ENCODE measurements at regions not wholly inside any gene's neighbourhood (a gene's known extent, or its start where the extent isn't known, plus 50 kb on each side); places are given as distances from the start of the nearest gene placed in this dataset.
"Not testable (repeated sequence)": the region's sequence is repeated elsewhere in the genome, so short reads cannot be mapped to it uniquely, and the experiment has no call there.

DNA sequence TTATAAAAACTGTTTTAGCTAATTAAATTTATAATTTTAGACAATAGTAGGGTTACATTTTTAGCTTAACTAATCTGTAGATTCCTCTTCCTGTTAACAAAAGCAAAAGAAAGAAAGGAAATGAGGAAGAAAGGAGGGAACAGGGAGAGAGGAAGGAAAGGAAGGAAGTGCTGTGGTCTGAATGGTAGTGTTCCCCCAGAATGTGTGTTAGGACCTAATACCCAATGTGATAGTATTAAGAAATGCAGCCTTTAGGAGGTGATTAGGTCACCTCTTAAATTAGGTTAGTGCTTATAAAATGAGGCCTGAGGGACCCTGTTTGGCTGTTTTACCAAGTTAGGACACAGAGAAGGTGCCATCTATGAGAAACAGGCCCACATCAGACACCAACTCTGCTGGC lies 136.9 kb upstream of the SAMSN1 start:
- DNase-seq (ENCODE audit: low spot score): no peak

DNA sequence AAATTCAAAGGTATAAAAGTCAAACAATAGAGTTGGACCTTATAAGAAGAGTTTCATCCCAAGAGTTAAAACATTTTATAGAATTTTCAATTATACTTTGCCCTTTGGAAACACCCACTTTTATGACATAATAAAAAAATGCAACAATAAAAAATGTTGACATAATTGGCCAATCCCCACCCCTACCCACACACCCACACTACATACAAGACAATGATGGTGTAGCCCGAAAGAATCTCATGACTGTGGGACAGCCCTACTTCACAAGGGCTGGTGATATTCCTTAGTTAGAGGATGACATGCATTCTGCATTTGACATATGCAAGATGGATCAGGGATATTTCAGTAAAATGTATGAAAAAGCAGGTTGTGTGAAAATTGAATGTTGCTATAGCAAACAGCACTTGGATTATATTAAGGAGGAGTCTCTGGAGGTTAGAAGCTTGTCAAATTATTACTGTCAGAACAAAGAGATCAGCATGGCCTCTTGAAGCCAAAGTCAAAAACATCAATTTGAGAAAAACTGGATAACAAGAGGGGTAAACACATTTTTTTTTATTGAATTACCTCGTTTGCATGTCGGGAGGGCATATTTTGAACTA lies 133.0 kb upstream of the SAMSN1 start:
- no peak for DNase-seq (ENCODE audit: low spot score)

DNA sequence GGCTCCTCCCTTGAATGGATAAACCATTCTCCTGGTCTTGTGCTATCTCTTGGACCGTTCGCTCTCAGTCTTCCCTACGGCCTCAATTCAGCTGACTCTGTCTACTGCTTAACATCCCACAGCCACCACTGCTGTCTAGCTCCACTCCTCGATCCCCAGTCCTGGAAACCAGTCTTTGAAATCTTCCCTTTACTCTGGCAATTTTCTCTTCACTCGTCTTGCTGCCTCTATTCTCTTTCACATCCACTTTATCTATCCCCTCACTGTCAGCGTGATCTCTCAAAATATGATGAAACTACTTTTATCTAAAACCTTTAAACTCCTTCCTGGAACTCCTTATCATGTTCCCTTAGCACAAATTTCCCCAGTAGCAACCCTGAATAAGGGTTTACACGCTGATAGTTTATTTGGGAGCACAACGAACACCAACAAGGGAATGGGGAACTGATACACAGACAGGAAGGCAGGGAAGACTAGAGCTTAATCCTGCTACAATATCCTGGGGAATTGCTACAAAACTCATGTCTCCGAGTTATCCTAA lies 131.6 kb upstream of the SAMSN1 start:
- no peak for DNase-seq (ENCODE audit: low spot score)

DNA sequence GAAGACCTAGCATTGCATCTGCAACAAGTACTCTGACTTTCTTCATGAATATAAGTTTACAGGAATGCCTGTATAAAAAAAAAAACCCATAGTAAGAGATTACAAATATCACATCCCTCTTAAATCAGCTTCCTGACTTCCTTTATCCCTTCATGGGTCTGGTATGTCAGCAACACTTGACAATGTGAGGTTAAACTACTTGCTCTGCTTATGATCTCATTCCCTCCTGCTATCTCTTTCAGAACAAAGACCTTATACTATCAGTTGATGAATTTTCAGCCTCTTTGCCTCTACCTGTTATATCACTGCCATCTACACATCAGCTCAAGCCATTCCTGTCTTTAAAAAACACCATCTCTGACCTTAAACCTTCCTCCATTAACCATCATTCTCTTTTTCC lies 130.9 kb upstream of the SAMSN1 start:
- DNase-seq (ENCODE audit: low spot score): no peak

DNA sequence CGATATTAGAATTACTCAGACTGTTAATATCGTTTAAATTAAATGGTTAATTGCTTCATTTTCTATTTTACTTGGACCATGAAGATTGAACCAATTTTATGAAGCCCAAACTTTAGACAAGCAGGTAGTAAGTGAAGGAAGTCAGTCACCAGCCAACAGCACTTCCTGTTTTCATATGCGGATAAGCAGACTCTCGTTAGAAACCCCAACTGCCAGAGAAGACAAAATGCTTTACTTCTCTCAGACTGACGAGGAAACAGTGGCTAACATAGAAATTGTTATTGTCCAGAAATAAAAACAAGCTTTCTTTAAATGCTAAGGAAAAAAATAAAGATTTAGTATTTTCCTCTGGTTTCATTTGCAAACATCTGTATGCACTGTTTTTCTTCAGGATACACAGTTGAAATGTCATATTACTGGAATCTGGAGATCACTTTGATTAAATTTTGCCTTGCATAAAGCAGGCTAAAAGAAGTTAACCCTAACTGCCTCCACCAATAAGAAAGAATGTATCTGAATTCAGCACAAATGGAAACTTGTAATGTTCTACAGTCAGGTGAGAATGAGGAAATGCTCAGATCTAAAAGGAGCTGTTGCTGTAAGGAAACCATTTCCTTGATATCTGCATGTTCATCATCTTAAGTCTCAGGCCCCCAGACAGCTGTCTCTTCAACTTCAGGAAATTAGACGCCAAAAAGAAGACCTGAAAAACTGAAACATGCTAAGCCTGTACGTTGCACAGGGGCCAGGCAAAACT lies 129.8 kb upstream of the SAMSN1 start:
- no peak for DNase-seq (ENCODE audit: low spot score)

- DNase-seq (ENCODE audit: low spot score): peak; percentile 1
These were observed 127.5 kb upstream of the SAMSN1 start for GRCh38 chr21:14673649-14674048.

DNA sequence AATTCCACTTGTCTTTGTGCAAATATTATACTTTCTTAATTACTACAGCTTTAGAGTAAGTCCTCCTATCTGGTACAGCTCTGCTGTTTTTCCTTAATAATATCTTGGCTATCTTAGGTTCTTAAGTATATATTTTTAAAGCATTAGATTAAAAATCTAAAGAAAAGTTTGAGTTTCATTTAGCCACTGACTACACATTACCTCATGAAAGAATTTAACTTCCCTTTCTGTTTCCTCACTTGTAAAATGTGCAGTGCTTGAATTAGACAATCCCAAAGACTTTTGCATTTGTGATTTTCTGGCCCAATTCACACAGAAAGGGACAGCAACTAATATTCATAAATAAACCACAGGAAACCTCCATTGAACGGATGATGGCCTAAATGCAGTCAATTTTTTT lies 126.4 kb upstream of the SAMSN1 start:
- DNase-seq (ENCODE audit: low spot score): no peak

DNA sequence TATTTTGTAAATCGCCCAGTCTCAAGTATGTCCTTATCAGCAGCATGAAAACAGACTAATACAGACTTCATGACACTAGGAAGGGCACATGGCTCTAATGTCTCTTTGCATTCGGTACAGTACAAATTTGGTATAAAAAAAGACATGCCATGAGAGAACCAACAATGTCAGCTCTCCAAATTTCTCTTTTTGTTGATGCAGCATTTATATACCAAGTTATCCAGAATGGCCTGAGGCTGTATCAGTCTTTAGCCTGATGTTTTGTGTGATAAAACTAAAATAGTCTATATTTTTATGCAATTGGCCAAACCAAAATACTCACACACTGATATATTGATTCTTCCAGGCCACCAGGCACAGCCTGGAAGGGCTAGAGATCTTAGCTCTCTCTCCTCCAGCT lies 124.3 kb upstream of the SAMSN1 start:
- DNase-seq (ENCODE audit: low spot score): no peak

DNA sequence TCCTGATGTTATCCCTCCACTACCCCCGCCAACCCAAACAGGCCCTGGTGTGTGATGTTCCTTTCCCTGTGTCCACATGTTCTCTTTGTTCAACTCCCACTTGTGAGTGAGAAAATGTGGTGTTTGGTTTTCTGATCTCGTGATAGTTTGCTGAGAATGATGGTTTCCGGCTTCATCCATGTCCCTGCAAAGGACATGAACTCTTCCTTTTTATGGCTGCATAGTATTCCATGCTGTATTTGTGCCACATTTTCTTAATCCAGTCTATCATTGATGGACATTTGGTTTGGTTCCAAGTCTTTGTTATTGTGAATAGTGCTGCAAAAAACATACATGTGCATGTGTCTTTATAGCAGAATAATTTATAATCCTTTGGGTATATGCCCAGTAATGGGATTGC lies 123.0 kb upstream of the SAMSN1 start:
- not testable (repeated sequence) for DNase-seq (ENCODE audit: low spot score)

DNA sequence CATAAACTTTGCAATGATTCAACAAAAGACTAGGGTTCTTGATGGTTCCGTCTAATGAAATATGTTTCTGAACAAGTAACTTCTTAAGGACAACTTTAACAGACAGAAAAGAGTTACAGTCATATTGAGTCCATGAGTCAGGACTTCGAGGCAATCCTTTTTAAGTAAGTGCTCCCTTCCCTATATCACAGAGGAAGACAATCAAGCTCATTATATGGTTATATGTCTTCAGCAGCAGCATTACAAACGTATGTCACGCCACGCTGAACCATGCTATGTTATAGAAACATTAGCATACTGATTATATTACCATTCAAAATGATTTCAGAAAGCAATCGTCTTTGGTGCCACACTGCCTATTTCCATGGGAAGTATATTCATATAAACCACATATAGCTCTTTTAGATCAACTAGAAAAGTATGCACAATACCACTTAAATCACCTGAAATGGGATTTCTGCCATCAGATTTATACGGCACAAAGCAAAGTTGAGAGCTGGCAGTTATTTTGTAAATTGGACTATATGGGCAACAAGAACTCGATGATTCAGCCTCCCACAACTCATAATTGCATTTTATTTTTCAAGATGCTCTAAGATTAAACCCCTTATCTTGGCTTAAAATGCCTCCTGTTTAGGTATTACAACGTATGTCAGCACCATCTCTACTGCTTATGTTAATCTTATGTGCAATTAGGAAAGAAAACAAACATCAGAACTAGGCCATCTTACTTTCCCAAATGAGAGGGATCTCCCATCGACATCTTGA lies 111.3 kb upstream of the SAMSN1 start:
- no peak for DNase-seq (ENCODE audit: low spot score)

DNA sequence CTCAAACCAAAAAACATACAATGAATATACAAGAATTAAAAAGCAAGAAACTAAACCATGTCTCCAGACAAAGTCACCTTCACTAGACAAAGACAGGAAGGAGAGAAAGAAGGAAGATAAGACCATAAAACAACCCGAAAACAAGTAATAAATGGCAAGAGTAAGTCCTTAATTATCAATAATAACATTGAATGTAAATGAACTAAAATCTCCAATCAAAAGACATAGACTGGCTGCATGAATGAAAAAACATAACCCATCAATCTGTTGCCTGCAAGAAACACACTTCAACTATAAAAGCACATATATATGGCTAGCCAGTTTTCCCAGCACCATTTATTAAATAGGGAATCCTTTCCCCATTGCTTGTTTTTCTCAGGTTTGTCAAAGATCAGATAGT lies 100.8 kb upstream of the SAMSN1 start:
- no peak for DNase-seq (ENCODE audit: low spot score)

DNA sequence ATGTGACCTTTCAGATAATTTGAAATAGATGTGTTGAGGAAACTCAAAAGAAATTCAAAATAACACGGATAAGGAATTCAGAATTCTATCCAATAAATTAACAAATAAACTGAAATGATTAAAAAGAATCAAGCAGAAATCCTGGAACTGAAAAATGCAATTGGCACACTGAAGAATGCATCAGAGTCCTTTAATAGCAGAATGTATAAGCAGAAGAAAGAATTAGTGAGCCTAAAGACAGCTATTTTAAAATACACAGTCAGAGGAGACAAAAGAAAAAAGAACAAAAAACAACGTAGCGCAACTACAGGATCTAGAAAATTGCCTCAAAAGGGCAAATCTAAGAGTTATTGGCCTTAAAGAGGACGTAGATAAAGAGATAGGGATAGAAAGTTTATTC lies 99.6 kb upstream of the SAMSN1 start:
- DNase-seq (ENCODE audit: low spot score): no peak

- no peak for DNase-seq (ENCODE audit: low spot score)
These were observed 86.2 kb upstream of the SAMSN1 start for GRCh38 chr21:14632359-14632758.

- DNase-seq (ENCODE audit: low spot score): no peak
These were observed 84.5 kb upstream of the SAMSN1 start for GRCh38 chr21:14630556-14631069.

DNA sequence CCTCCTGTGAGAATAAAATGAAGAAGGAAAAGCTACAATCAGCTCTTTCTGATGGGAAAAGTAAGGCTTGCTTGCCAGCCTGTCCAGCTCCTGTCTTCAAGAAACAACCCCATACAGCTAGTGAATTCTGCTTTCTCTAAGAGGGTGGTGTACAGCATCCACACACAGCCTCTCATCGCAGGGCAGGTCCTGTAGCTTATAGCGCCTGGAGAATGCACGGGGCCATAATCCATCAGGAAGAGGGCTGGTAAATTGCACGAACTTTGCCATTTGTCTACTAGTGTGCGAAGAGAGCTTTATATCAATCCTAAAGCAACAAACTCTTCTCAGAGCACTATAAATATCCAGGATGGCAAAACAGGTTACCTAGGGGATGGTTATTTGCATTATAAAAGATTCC lies 83.3 kb upstream of the SAMSN1 start:
- no peak for DNase-seq (ENCODE audit: low spot score)

DNA sequence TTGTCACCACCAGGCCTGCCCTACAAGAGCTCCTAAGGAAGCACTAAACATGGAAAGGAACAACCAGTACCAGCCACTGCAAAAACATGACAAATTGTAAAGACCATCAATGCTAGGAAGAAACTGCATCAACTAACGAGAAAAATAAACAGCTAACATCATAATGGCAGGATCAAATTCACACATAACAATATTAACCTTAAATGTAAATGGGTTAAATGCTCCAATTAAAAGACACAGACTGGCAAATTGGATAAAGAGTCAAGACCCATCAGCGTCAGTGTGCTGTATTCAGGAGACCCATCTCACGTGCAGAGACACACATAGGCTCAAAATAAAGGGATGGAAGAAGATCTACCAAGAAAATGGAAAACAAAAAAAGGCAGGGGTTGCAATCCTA lies 77.0 kb upstream of the SAMSN1 start:
- DNase-seq (ENCODE audit: low spot score): not testable (repeated sequence)

DNA sequence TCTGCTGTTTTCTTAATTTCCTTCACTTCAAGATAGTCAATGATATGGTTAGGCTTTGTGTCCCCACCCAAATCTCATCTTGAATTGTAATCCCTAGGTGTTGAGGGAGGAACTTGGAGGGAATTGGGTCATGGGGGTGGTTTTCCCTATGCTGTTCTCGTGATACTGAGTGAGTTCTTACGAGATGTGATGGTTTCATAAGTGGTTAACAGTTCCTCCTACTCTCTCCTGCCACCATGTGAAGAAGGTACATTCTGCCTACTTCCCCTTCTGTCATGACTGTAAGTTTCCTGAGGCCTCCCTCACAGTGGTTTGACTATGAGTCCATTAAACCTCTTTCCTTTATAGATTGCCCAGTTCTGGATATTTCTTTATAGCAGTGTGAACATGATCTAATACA lies 74.0 kb upstream of the SAMSN1 start:
- DNase-seq (ENCODE audit: low spot score): no peak

DNA sequence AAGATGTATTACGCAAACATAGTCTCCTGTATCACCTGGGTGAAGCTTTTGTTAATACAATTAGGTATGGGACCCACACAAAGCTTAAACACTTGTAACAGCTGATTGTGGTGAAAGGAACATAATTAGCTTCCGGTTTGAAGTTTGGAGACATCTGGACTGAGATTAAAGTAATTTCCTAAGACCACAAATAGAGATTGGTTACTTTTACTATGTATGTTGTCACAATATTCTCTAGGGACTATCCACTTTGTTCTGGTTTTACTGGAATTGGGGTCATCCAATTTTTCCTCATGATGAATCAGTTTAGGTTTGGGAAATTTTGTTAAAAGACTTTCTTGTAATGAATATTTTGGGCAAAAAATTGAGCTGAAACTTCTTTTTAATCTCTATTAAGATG lies 71.8 kb upstream of the SAMSN1 start:
- no peak for DNase-seq (ENCODE audit: low spot score)

DNA sequence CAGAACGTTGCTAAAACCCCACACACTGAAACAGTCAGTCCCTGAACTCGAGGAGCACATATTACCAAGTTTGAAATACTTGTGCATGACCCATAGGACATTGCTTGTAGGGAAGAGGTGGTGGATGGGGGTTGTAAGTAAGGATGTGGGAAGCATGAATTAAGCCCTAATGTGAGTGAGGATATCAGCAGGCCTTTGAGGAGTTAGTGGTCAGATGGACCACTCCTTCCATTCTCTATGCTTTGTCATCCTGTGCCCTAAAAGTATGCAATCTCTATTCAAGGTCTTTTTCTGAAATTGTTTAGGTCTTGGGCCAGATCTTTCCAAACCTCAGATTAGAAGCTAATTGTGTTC lies 70.9 kb upstream of the SAMSN1 start:
- no peak for DNase-seq (ENCODE audit: low spot score)

DNA sequence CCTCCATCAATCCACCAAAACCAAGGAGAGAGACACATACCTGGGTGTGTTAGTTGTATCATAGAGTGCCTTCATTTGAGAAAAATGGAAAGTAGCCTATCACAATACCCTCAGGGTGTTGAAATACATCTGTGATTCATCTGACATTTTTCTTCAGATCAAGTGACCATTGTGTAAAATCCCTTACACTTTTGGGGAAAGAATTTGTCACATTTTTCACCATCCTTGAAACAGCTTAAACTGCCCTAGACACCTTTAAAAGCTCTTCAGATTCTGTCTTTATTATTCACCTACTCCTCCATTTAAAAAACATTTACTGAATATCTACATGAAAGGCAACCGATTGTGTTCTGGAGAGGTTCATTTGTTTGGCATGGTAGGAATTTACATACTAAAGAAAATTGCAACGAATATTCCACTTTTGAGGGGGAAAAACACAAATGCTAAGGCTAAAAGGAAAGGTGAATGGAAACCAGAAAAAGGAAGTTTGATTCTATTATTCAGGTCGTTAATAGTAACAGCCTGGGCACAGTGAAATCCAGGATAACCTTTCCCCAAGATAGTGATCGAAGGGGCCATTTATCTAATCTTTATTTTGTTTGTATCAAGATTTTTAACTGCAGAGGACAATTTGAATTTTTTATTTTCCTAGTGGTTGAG lies 70.4 kb upstream of the SAMSN1 start:
- DNase-seq (ENCODE audit: low spot score): no peak

- DNase-seq (ENCODE audit: low spot score): no peak
These were observed 69.4 kb upstream of the SAMSN1 start for GRCh38 chr21:14615359-14615974.

- no peak for DNase-seq (ENCODE audit: low spot score)
These were observed 68.2 kb upstream of the SAMSN1 start for GRCh38 chr21:14614287-14614686.
